Breast epithelium (tissue), 3 donors: ENCODE measurements at regions not wholly inside any gene's neighbourhood (a gene's known extent, or its start where the extent isn't known, plus 50 kb on each side); places are given as distances from the start of the nearest gene placed in this dataset.
"Not testable (repeated sequence)": the region's sequence is repeated elsewhere in the genome, so short reads cannot be mapped to it uniquely, and the experiment has no call there.

Experiments
- POLR2AphosphoS5 ChIP-seq, 3 donors: sonication (generic); formaldehyde crosslinking; IDR thresholded peaks; one replicate each; pipeline ENCODE4 v1.6.1; 2017; ENCODE audit warnings: antibody characterized with exemption in 3 of 3
- TF ChIP-seq, protein P1 (sequence below), 3 donors: fragments of 450-650 bp; IDR thresholded peaks; one replicate each; pipeline ENCODE4 v1.5.1; 2016 to 2017; ENCODE audit warnings: antibody characterized with exemption in 3 of 3, mild to moderate bottlenecking in 3 of 3, moderate library complexity in 3 of 3

- TF ChIP-seq, protein P1, sequence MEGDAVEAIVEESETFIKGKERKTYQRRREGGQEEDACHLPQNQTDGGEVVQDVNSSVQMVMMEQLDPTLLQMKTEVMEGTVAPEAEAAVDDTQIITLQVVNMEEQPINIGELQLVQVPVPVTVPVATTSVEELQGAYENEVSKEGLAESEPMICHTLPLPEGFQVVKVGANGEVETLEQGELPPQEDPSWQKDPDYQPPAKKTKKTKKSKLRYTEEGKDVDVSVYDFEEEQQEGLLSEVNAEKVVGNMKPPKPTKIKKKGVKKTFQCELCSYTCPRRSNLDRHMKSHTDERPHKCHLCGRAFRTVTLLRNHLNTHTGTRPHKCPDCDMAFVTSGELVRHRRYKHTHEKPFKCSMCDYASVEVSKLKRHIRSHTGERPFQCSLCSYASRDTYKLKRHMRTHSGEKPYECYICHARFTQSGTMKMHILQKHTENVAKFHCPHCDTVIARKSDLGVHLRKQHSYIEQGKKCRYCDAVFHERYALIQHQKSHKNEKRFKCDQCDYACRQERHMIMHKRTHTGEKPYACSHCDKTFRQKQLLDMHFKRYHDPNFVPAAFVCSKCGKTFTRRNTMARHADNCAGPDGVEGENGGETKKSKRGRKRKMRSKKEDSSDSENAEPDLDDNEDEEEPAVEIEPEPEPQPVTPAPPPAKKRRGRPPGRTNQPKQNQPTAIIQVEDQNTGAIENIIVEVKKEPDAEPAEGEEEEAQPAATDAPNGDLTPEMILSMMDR (IDR thresholded peaks at IDR 0.05), result not testable (repeated sequence)
- not testable (repeated sequence) for TF ChIP-seq POLR2AphosphoS5 (IDR thresholded peaks at IDR 0.05)
These were observed 214.3 kb upstream of the PLGLB2 start for GRCh38 chr2:87533390-87534272.
